ENCODE measurements at regions not wholly inside any gene's neighbourhood (a gene's known extent, or its start where the extent isn't known, plus 50 kb on each side); places are given as distances from the start of the nearest gene placed in this dataset.

GRCh38 chr3:78015856-78016255 is 976.0 kb downstream of the ROBO2 start:
- ATAC-seq (ENCODE audit: low FRiP score in 2 of 2), result no peak
- Histone ChIP-seq H3K4me1 (no peaks in the 10 kb centered on the region), H3K27me3 (no peaks in the 10 kb centered on the region), H3K4me3 (no peak overlapping the region), H3K36me3 (no peaks in the 10 kb centered on the region), H3K27ac (no peak overlapping the region), H3K9me3 (no peaks in the 10 kb centered on the region)
- TF ChIP-seq EP300 (IDR thresholded peaks at IDR 0.05) (no peak), POLR2A (IDR thresholded peaks at IDR 0.05) (no peak), CTCF (IDR thresholded peaks at IDR 0.05) (no peak)
- 70% methylated on average over 1 of the region's 1 CpG for WGBS, 2 donors
- DNase-seq, result no peak

- TF ChIP-seq POLR2A (IDR thresholded peaks at IDR 0.05) (no peak), POLR2AphosphoS5 (IDR thresholded peaks at IDR 0.05) (no peak), CTCF (IDR thresholded peaks at IDR 0.05) (no peak), EP300 (IDR thresholded peaks at IDR 0.05) (no peak)
- 72 to 75% methylated on average over 3 of the region's 3 CpGs for WGBS, 2 donors
- Histone ChIP-seq H3K4me3 (no peak overlapping the region), H3K27ac (no peak overlapping the region), H3K36me3 (no peaks in the 10 kb centered on the region), H3K9me3 (no peaks in the 10 kb centered on the region), H3K27me3 (no peaks in the 10 kb centered on the region), H3K4me1 (no peaks in the 10 kb centered on the region)
- DNase-seq, result no peak
- ATAC-seq (ENCODE audit: low FRiP score in 2 of 2), result no peak
Measured at GRCh38 chr3:78021710-78022109, 981.8 kb downstream of the ROBO2 start.

GRCh38 chr3:78022232-78022631 is 982.3 kb downstream of the ROBO2 start:
- TF ChIP-seq POLR2A (IDR thresholded peaks at IDR 0.05), result no peak
- no peak for TF ChIP-seq CTCF (IDR thresholded peaks at IDR 0.05)
- TF ChIP-seq POLR2AphosphoS5 (IDR thresholded peaks at IDR 0.05), result no peak
- TF ChIP-seq EP300 (IDR thresholded peaks at IDR 0.05), result no peak

DNA sequence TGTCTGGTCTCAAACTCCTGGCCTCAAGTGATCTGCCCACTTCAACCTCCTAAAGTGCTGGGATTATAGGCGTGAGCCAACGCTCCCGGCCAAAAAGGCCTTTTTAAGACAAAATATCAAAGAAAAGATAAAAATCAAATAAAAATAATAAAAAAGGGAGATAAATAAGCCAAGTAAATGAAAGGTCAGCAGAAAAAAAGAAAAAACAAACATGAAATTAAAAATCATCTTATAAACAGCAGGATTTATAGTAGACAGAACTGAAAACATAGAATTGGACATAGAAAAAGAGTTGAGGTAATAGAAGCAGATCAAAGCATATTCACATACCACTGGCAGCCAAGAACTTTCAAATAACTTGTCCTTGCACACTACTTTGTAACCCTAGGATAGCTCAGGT is 983.4 kb downstream of the ROBO2 start:
- no peak overlapping the region for H3K27ac ChIP-seq
- H3K9me3 ChIP-seq, result no peaks in the 10 kb centered on the region
- TF ChIP-seq POLR2AphosphoS5 (IDR thresholded peaks at IDR 0.05) (no peak), EP300 (IDR thresholded peaks at IDR 0.05) (no peak), POLR2A (IDR thresholded peaks at IDR 0.05) (no peak), CTCF (IDR thresholded peaks at IDR 0.05) (no peak)
- no peak overlapping the region for H3K4me3 ChIP-seq
- no peaks in the 10 kb centered on the region for H3K27me3 ChIP-seq
- 87 to 93% methylated on average over 3 of the region's 3 CpGs for WGBS, 2 donors
- ATAC-seq (ENCODE audit: low FRiP score in 2 of 2), result no peak
- no peak for DNase-seq
- H3K36me3 ChIP-seq, result no peaks in the 10 kb centered on the region
- H3K4me1 ChIP-seq, result no peaks in the 10 kb centered on the region

More at GRCh38 chr3:78022232-78022631, 982.3 kb downstream of the ROBO2 start:
- Histone ChIP-seq H3K27me3 (no peaks in the 10 kb centered on the region), H3K36me3 (no peaks in the 10 kb centered on the region), H3K4me1 (no peaks in the 10 kb centered on the region), H3K9me3 (no peaks in the 10 kb centered on the region), H3K4me3 (no peak overlapping the region), H3K27ac (no peak overlapping the region)
- ATAC-seq (ENCODE audit: low FRiP score in 2 of 2) (no peak), DNase-seq (no peak)
- 88 to 93% methylated on average over 5 of the region's 5 CpGs for WGBS, 2 donors

- WGBS, 2 donors, result 82 to 89% methylated on average over 5 of the region's 5 CpGs
- ATAC-seq (ENCODE audit: low FRiP score in 2 of 2), result no peak
- no peak for DNase-seq
Measured at GRCh38 chr3:78025916-78026315, 986.0 kb downstream of the ROBO2 start.

More at GRCh38 chr3:78025916-78026315, 986.0 kb downstream of the ROBO2 start:
- Histone ChIP-seq H3K36me3 (no peaks in the 10 kb centered on the region), H3K27ac (no peak overlapping the region), H3K27me3 (no peaks in the 10 kb centered on the region), H3K9me3 (peaks cover 0 to 7% (median 0%) of the 10 kb centered on the region in 4 donors), H3K4me1 (no peaks in the 10 kb centered on the region), H3K4me3 (no peak overlapping the region)
- no peak for TF ChIP-seq EP300 (IDR thresholded peaks at IDR 0.05)
- TF ChIP-seq POLR2AphosphoS5 (IDR thresholded peaks at IDR 0.05), result no peak

All from upper lobe of left lung (tissue), 6 donors.